IMR-90 (cell line): ENCODE measurements at regions not wholly inside any gene's neighbourhood (a gene's known extent, or its start where the extent isn't known, plus 50 kb on each side); places are given as distances from the start of the nearest gene placed in this dataset.

Experiments
- ATAC-seq: fragments of 200-7000 bp; cut with Tn5 transposase; 2 replicates; pipeline ENCODE4 v1.9.1; 2020; ENCODE audit warnings: low read depth, mild to moderate bottlenecking, moderate library complexity
- BruUV-seq: library from RNA; stranded (reverse); fragments of 400-500 nt; replicated peaks from 2 replicates; lab custom pipeline; 2021; lab: Mats Ljungman, UMichigan
- CTCF ChIA-PET: fragments of 300-600 bp; formaldehyde crosslinking; extraction: SDS; loops from one replicate; lab custom pipeline; 2021; ENCODE audit warnings: antibody characterized with exemption; lab: Yijun Ruan, JAX
- POLR2A ChIA-PET: fragments of 300-600 bp; sonication (Branson Sonifier 250); formaldehyde crosslinking; loops from one replicate; lab custom pipeline; 2022; ENCODE audit warnings: antibody characterized with exemption; ENCODE audit not compliant: unreplicated experiment; lab: Charles Lee
- DNase-seq: peaks from one replicate; pipeline ENCODE4 v3.0.0; 2013
- H2AFZ ChIP-seq: replicated peaks from 2 replicates; pipeline ENCODE3; 2013; ENCODE audit warnings: low read length, mild to moderate bottlenecking; ENCODE audit not compliant: poor library complexity
- H2AK5ac ChIP-seq: 2 replicates; pipeline ENCODE4 v1.6.1; 2013; ENCODE audit warnings: low read depth, low read length, inconsistent platforms
- H2AK9ac ChIP-seq: replicated peaks from 2 replicates; pipeline ENCODE3; 2013; ENCODE audit warnings: mild to moderate bottlenecking, low read depth, low read length, moderate library complexity; ENCODE audit not compliant: poor library complexity
- H2BK120ac ChIP-seq: 2 replicates; pipeline ENCODE4 v1.6.1; 2013; ENCODE audit warnings: low read depth, low read length, inconsistent platforms
- H2BK15ac ChIP-seq: 3 replicates; pipeline ENCODE4 v1.6.1; 2013; ENCODE audit warnings: low read depth, low read length, inconsistent platforms
- H2BK20ac ChIP-seq: 2 replicates; pipeline ENCODE4 v1.6.1; 2013; ENCODE audit warnings: low read depth, mild to moderate bottlenecking, inconsistent platforms, low read length, moderate library complexity
- H2BK5ac ChIP-seq: 2 replicates; pipeline ENCODE4 v1.6.1; 2013; ENCODE audit warnings: mild to moderate bottlenecking, low read depth, low read length, inconsistent platforms; ENCODE audit not compliant: poor library complexity, severe bottlenecking
- H3K14ac ChIP-seq: replicated peaks from 2 replicates; pipeline ENCODE4 v1.6.1; 2013; ENCODE audit warnings: low read depth, low read length, inconsistent platforms
- H3K18ac ChIP-seq: 2 replicates; pipeline ENCODE4 v1.6.1; 2013; ENCODE audit warnings: low read depth, low read length, control low read depth
- H3K23ac ChIP-seq: 2 replicates; pipeline ENCODE4 v1.6.1; 2013; ENCODE audit warnings: low read depth, low read length, inconsistent platforms
- H3K27ac ChIP-seq: 2 replicates; pipeline ENCODE4 v1.5.1; 2013; ENCODE audit warnings: mild to moderate bottlenecking, control low read depth, low read length; ENCODE audit not compliant: insufficient read depth
- H3K27me3 ChIP-seq: 2 replicates; pipeline ENCODE4 v1.6.1; 2013; ENCODE audit warnings: low read length; ENCODE audit not compliant: control insufficient read depth, insufficient read depth
- H3K36me3 ChIP-seq: 2 replicates; pipeline ENCODE4 v1.6.1; 2013; ENCODE audit warnings: low read length, mixed read lengths; ENCODE audit not compliant: control insufficient read depth, insufficient read depth
- H3K4ac ChIP-seq: 2 replicates; pipeline ENCODE4 v1.6.1; 2013; ENCODE audit warnings: low read depth, low read length, inconsistent platforms
- H3K4me1 ChIP-seq: 2 replicates; pipeline ENCODE4 v1.6.1; 2013; ENCODE audit warnings: low read length, mixed read lengths; ENCODE audit not compliant: control insufficient read depth, insufficient read depth
- H3K4me2 ChIP-seq: 2 replicates; pipeline ENCODE4 v1.6.1; 2013; ENCODE audit warnings: low read depth, mild to moderate bottlenecking, control low read depth, low read length, moderate library complexity
- H3K4me3 ChIP-seq: 2 replicates; pipeline ENCODE4 v1.5.1; 2013; ENCODE audit warnings: low read depth, mild to moderate bottlenecking, control low read depth, low read length, moderate library complexity; ENCODE audit not compliant: insufficient read depth
- H3K56ac ChIP-seq: 2 replicates; pipeline ENCODE4 v1.6.1; 2013; ENCODE audit warnings: low read length, inconsistent platforms; ENCODE audit not compliant: insufficient read depth; ENCODE audit errors: extremely low read depth
- H3K79me1 ChIP-seq, 2 experiments: 2 replicates each; pipeline ENCODE4 v1.6.1; 2013; ENCODE audit warnings: low read length in 2 of 2, inconsistent platforms in 1 of 2, low read depth in 1 of 2
- H3K9ac ChIP-seq: 2 replicates; pipeline ENCODE4 v1.6.1; 2013; ENCODE audit warnings: low read depth, low read length, control low read depth
- H3K9me1 ChIP-seq: 2 replicates; pipeline ENCODE4 v1.6.1; 2013; ENCODE audit warnings: low read length, inconsistent platforms; ENCODE audit not compliant: insufficient read depth
- H3K9me3 ChIP-seq: 2 replicates; pipeline ENCODE4 v1.6.1; 2013; ENCODE audit warnings: low read length; ENCODE audit not compliant: control insufficient read depth, insufficient read depth
- H4K20me1 ChIP-seq: 2 replicates; pipeline ENCODE4 v1.6.1; 2013; ENCODE audit warnings: low read length, inconsistent platforms; ENCODE audit not compliant: insufficient read depth
- H4K5ac ChIP-seq: 2 replicates; pipeline ENCODE4 v1.6.1; 2013; ENCODE audit warnings: mild to moderate bottlenecking, low read depth, low read length, control low read depth
- H4K8ac ChIP-seq, 2 experiments: 2 replicates each; pipeline ENCODE4 v1.6.1; 2013; ENCODE audit warnings: low read depth in 2 of 2, low read length in 2 of 2, control low read depth in 1 of 2, inconsistent platforms in 1 of 2
- H4K91ac ChIP-seq: 2 replicates; pipeline ENCODE4 v1.6.1; 2013; ENCODE audit warnings: low read depth, low read length, inconsistent platforms; ENCODE audit not compliant: insufficient read depth
- CEBPB ChIP-seq: IDR thresholded peaks from 2 replicates; pipeline ENCODE4 v1.6.1; 2012; ENCODE audit warnings: low read depth, low read length, improper control_type of control experiment
- ELK1 ChIP-seq: fragments of 150-350 bp; IDR thresholded peaks from 2 replicates; pipeline ENCODE4 v1.6.1; 2016; ENCODE audit warnings: low read depth, mild to moderate bottlenecking, low read length, moderate library complexity, borderline replicate concordance
- POLR2A ChIP-seq: IDR thresholded peaks from 2 replicates; pipeline ENCODE4 v1.6.1; 2012; ENCODE audit warnings: mild to moderate bottlenecking, low read depth, low read length
- whole genome bisulfite sequencing, 2 experiments: methylation state at CpG; one replicate each; pipeline versions ENCODE4 v1.1.5 to v1.1.7; 2013; ENCODE audit warnings: missing lambda C conversion rate in 2 of 2; ENCODE audit not compliant: insufficient read length in 1 of 2; ENCODE audit errors: extremely low coverage in 2 of 2; 5-methylcytosine and 5-hydroxymethylcytosine counted together
- dilution Hi-C: fragments of 300-500 bp; cut with HindIII; formaldehyde crosslinking; loops from one replicate; pipeline ENCODE4 v1.14.3; 2018; ENCODE audit warnings: low sequenced_read_pairs; ENCODE audit not compliant: unreplicated experiment
- in situ Hi-C: fragments of 300-500 bp; cut with MboI; formaldehyde crosslinking; loops from 3 replicates; pipeline ENCODE4 v1.14.3; 2019; ENCODE audit warnings: low sequenced_read_pairs, inconsistent platforms, mixed read lengths
- intact Hi-C: fragments of 100-400 bp; cut with micrococcal nuclease; formaldehyde crosslinking; loops from 2 replicates; pipeline ENCODE4 v1.10.0; 2022

- intact Hi-C loops: no loop called here
- ATAC-seq: no peak
- H2AK5ac ChIP-seq: no peak overlapping the region
- H2BK15ac ChIP-seq: no peak overlapping the region
- H3K27ac ChIP-seq: no peak overlapping the region
- no peaks in the 10 kb centered on the region; the same call in 1 of the 2 replicates for H3K27me3 ChIP-seq
- no peak overlapping the region for H2AK9ac ChIP-seq
- CTCF ChIA-PET: no interaction called here
- POLR2A ChIA-PET: no interaction called here
- no peak overlapping the region for H3K56ac ChIP-seq
- no peak overlapping the region for H4K91ac ChIP-seq
- H4K20me1 ChIP-seq: no peaks in the 10 kb centered on the region
- H3K14ac ChIP-seq: no peak overlapping the region
- H3K9ac ChIP-seq: no peak overlapping the region
- no peaks in the 10 kb centered on the region for H3K36me3 ChIP-seq
- H3K9me1 ChIP-seq: no peaks in the 10 kb centered on the region
- H3K18ac ChIP-seq: no peak overlapping the region
- H3K4me1 ChIP-seq: no peaks in the 10 kb centered on the region
- no peak overlapping the region for H2AFZ ChIP-seq
- H3K4ac ChIP-seq: no peak overlapping the region
- H4K5ac ChIP-seq: no peak overlapping the region
- no peaks in the 10 kb centered on the region for H3K79me1 ChIP-seq
- WGBS, 2 experiments: no CpG with 5 or more reads among the region's 2 CpGs
- no TSS peak for BruUV-seq
- H3K4me2 ChIP-seq: no peak overlapping the region
- no peaks in the 10 kb centered on the region for H3K9me3 ChIP-seq
- no peak overlapping the region for H3K23ac ChIP-seq
- in situ Hi-C loops: no loop called here
- DNase-seq: no peak
- H2BK120ac ChIP-seq: no peak overlapping the region
- H2BK20ac ChIP-seq: no peak overlapping the region
- no peak overlapping the region for H2BK5ac ChIP-seq
- no peak for TF ChIP-seq ELK1
- TF ChIP-seq CEBPB: no peak
- no peak for TF ChIP-seq POLR2A
- H4K8ac ChIP-seq: no peak overlapping the region
- dilution Hi-C loops: no loop called here
- H3K4me3 ChIP-seq: no peak overlapping the region
These were observed 459.4 kb downstream of the GADD45G start for GRCh38 chr9:90064248-90064647.
